Chondrocyte (in vitro differentiated cells): ENCODE measurements at regions not wholly inside any gene's neighbourhood (a gene's known extent, or its start where the extent isn't known, plus 50 kb on each side); places are given as distances from the start of the nearest gene placed in this dataset.

Source experiments
- DNase-seq: peaks from one replicate; pipeline ENCODE4 v3.0.0; 2021; ENCODE audit warnings: mixed read lengths, low spot score
- H3K27ac Mint-ChIP-seq: one replicate; pipeline ENCODE4 v1.8.0; 2021; ENCODE audit warnings: mild to moderate bottlenecking, moderate library complexity, mixed read lengths; ENCODE audit not compliant: unreplicated experiment
- H3K27me3 Mint-ChIP-seq: 2 replicates; pipeline ENCODE4 v1.8.0; 2021; ENCODE audit warnings: low read depth, mixed read lengths
- H3K36me3 Mint-ChIP-seq: 2 replicates; pipeline ENCODE4 v1.8.0; 2021; ENCODE audit warnings: low read depth, mixed read lengths
- H3K4me1 Mint-ChIP-seq: 2 replicates; pipeline ENCODE4 v1.8.0; 2021; ENCODE audit warnings: low read depth, mild to moderate bottlenecking, mixed read lengths
- H3K4me3 Mint-ChIP-seq: one replicate; pipeline ENCODE4 v1.8.0; 2021; ENCODE audit warnings: mild to moderate bottlenecking, moderate library complexity, mixed read lengths; ENCODE audit not compliant: unreplicated experiment
- H3K9me3 Mint-ChIP-seq: 2 replicates; pipeline ENCODE4 v1.8.0; 2021; ENCODE audit warnings: low read depth, mixed read lengths
- TF ChIP-seq, protein P1 (sequence below): fragments of 200-600 bp; sonication (generic); IDR thresholded peaks from 2 replicates; pipeline ENCODE4 v1.5.0; 2021; ENCODE audit warnings: antibody characterized with exemption, mild to moderate bottlenecking, moderate library complexity

GRCh38 chr22:40111451-40111850 is 66.3 kb upstream of the TNRC6B start:
- no peaks in the 10 kb centered on the region for H3K9me3 Mint-ChIP-seq

DNA sequence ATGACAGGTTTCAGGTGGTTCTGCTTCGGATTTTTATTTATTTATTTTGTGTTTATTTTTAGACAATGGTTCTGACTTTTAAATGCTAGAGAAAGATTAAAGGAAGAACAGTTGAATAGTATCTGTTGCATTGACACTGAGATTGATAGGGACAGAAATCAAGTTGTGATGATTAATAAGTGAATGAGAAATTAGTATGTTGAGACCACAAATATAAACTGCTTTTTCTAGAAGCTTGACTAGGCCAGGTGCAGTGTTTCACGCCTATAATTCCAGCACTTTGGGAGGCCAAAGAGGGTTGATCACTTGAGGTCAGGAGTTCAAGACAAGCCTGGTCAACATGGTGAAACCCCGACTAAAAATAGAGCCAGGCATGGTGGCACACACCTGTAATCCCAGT is 65.1 kb upstream of the TNRC6B start:
- H3K27ac Mint-ChIP-seq, result no peak overlapping the region
- no peaks in the 10 kb centered on the region for H3K27me3 Mint-ChIP-seq
- TF ChIP-seq, protein P1, sequence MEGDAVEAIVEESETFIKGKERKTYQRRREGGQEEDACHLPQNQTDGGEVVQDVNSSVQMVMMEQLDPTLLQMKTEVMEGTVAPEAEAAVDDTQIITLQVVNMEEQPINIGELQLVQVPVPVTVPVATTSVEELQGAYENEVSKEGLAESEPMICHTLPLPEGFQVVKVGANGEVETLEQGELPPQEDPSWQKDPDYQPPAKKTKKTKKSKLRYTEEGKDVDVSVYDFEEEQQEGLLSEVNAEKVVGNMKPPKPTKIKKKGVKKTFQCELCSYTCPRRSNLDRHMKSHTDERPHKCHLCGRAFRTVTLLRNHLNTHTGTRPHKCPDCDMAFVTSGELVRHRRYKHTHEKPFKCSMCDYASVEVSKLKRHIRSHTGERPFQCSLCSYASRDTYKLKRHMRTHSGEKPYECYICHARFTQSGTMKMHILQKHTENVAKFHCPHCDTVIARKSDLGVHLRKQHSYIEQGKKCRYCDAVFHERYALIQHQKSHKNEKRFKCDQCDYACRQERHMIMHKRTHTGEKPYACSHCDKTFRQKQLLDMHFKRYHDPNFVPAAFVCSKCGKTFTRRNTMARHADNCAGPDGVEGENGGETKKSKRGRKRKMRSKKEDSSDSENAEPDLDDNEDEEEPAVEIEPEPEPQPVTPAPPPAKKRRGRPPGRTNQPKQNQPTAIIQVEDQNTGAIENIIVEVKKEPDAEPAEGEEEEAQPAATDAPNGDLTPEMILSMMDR, result no peak
- no peaks in the 10 kb centered on the region for H3K36me3 Mint-ChIP-seq
- H3K4me1 Mint-ChIP-seq, result peaks cover 12% of the 10 kb centered on the region
- no peaks in the 10 kb centered on the region for H3K9me3 Mint-ChIP-seq
- no peak for DNase-seq
- no peak overlapping the region for H3K4me3 Mint-ChIP-seq

More at GRCh38 chr22:40111451-40111850, 66.3 kb upstream of the TNRC6B start:
- no peaks in the 10 kb centered on the region for H3K36me3 Mint-ChIP-seq
- H3K27ac Mint-ChIP-seq, result no peak overlapping the region
- peaks cover 21% of the 10 kb centered on the region for H3K4me1 Mint-ChIP-seq
- no peaks in the 10 kb centered on the region for H3K27me3 Mint-ChIP-seq
- H3K4me3 Mint-ChIP-seq, result no peak overlapping the region
- TF ChIP-seq, protein P1, result no peak
- no peak for DNase-seq

- no peak for DNase-seq
- TF ChIP-seq, protein P1, result no peak
- no peaks in the 10 kb centered on the region for H3K36me3 Mint-ChIP-seq
- H3K4me1 Mint-ChIP-seq, result peaks cover 2% of the 10 kb centered on the region
- no peaks in the 10 kb centered on the region for H3K9me3 Mint-ChIP-seq
- no peak overlapping the region for H3K27ac Mint-ChIP-seq
- no peaks in the 10 kb centered on the region for H3K27me3 Mint-ChIP-seq
- no peak overlapping the region for H3K4me3 Mint-ChIP-seq
These were observed 64.0 kb upstream of the TNRC6B start for GRCh38 chr22:40113696-40114095.

GRCh38 chr22:40114411-40114810 is 63.3 kb upstream of the TNRC6B start:
- TF ChIP-seq, protein P1, result no peak
- Mint-ChIP-seq H3K36me3 (no peaks in the 10 kb centered on the region), H3K27me3 (no peaks in the 10 kb centered on the region), H3K27ac (no peak overlapping the region), H3K4me1 (no peaks in the 10 kb centered on the region), H3K9me3 (no peaks in the 10 kb centered on the region), H3K4me3 (no peak overlapping the region)
- no peak for DNase-seq

DNA sequence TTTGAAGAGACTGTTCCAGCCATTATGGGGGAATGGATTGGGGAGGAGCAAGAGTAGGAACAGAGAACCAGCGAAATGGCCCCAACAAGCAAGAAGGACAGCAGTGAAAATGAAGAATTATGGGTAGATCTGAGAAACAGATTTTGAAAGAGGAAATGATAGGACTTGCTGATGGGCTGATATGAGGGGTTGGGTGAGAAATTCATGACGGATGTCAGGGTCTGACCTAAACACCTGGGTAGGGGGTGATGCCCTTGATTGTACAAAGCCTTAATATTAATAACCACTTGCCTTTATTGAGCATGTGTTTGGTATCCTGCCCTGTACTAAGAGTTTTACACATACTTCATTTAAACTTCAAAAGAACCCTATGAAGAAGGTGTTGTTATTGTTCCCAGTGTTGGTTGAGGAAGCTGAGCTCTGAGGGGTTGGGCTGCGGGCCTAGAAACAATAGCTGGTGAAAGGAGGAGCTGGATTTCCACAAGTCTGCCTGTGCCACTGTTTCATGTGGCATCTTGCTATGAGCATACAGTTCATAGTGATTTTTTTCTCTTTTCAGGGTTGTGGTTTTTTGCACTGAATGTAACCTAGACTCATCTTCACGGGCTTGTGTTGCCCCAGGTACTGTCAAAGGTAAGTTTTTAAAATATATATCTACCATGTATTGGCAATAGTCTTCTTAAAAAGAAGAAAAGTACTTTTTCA is 61.1 kb upstream of the TNRC6B start:
- TF ChIP-seq, protein P1, result no peak

More for the DNA sequence above, 61.1 kb upstream of the TNRC6B start:
- no peaks in the 10 kb centered on the region for H3K36me3 Mint-ChIP-seq
- no peaks in the 10 kb centered on the region for H3K9me3 Mint-ChIP-seq
- DNase-seq, result no peak
- no peaks in the 10 kb centered on the region for H3K27me3 Mint-ChIP-seq
- H3K4me1 Mint-ChIP-seq, result no peaks in the 10 kb centered on the region
- no peak overlapping the region for H3K27ac Mint-ChIP-seq
- H3K4me3 Mint-ChIP-seq, result no peak overlapping the region
